ENCODE measurements at regions not wholly inside any gene's neighbourhood (a gene's known extent, or its start where the extent isn't known, plus 50 kb on each side); places are given as distances from the start of the nearest gene placed in this dataset.

- no peaks in the 10 kb centered on the region for H3K79me2 ChIP-seq (ENCODE audit: low read length)
- no peak overlapping the region for H3K9ac ChIP-seq (ENCODE audit: low read length)
- H3K4me2 ChIP-seq (ENCODE audit: low read depth, low read length, poor library complexity, severe bottlenecking), result no peak overlapping the region
- no peak overlapping the region for H3K27ac ChIP-seq (ENCODE audit: low read length)
- no peaks in the 10 kb centered on the region for H3K9me2 ChIP-seq (replicated peaks; ENCODE audit: insufficient read depth, low read length)
- no peaks in the 10 kb centered on the region for H3K36me3 ChIP-seq (ENCODE audit: insufficient read depth, low read length)
- no peak overlapping the region for H3K4me3 ChIP-seq (ENCODE audit: low read length)
- no peak for DNase-seq
- H2AFZ ChIP-seq (ENCODE audit: low read length), result no peak overlapping the region
- H4K20me1 ChIP-seq (ENCODE audit: insufficient read depth, low read depth, low read length), result no peaks in the 10 kb centered on the region
- no peaks in the 10 kb centered on the region for H3K4me1 ChIP-seq (ENCODE audit: low read length)
- peaks cover 12% of the 10 kb centered on the region; the same call in 1 of the 2 replicates for H3K9me3 ChIP-seq (ENCODE audit: low read length)
- no peaks in the 10 kb centered on the region for H3K27me3 ChIP-seq (ENCODE audit: low read length)
Measured at GRCh38 chr15:95085056-95085455, 853.7 kb downstream of the MCTP2 start.

GRCh38 chr15:95086531-95087252 is 855.3 kb downstream of the MCTP2 start:
- H3K9ac ChIP-seq (ENCODE audit: low read length), result no peak overlapping the region
- no peak overlapping the region for H3K4me2 ChIP-seq (ENCODE audit: low read depth, low read length, poor library complexity, severe bottlenecking)
- no peaks in the 10 kb centered on the region for H3K79me2 ChIP-seq (ENCODE audit: low read length)
- H3K4me1 ChIP-seq (ENCODE audit: low read length), result no peaks in the 10 kb centered on the region
- no peak overlapping the region for H2AFZ ChIP-seq (ENCODE audit: low read length)
- H3K9me3 ChIP-seq (ENCODE audit: low read length), result peaks cover 17% of the 10 kb centered on the region
- H3K4me3 ChIP-seq (ENCODE audit: low read length), result no peak overlapping the region
- H3K27me3 ChIP-seq (ENCODE audit: low read length), result no peaks in the 10 kb centered on the region
- no peak overlapping the region for H3K27ac ChIP-seq (ENCODE audit: low read length)
- H3K36me3 ChIP-seq (ENCODE audit: insufficient read depth, low read length), result no peaks in the 10 kb centered on the region
- no peak for DNase-seq
- no peaks in the 10 kb centered on the region for H3K9me2 ChIP-seq (replicated peaks; ENCODE audit: insufficient read depth, low read length)
- no peaks in the 10 kb centered on the region for H4K20me1 ChIP-seq (ENCODE audit: insufficient read depth, low read depth, low read length)

- Histone ChIP-seq H4K20me1 (ENCODE audit: insufficient read depth, low read depth, low read length) (no peaks in the 10 kb centered on the region), H3K9me3 (ENCODE audit: low read length) (peaks cover 18% of the 10 kb centered on the region), H3K36me3 (ENCODE audit: insufficient read depth, low read length) (no peaks in the 10 kb centered on the region), H3K27ac (ENCODE audit: low read length) (no peak overlapping the region), H2AFZ (ENCODE audit: low read length) (no peak overlapping the region), H3K27me3 (ENCODE audit: low read length) (no peaks in the 10 kb centered on the region), H3K4me3 (ENCODE audit: low read length) (no peak overlapping the region), H3K4me1 (ENCODE audit: low read length) (no peaks in the 10 kb centered on the region), H3K79me2 (ENCODE audit: low read length) (no peaks in the 10 kb centered on the region), H3K9ac (ENCODE audit: low read length) (no peak overlapping the region), H3K4me2 (ENCODE audit: low read depth, low read length, poor library complexity, severe bottlenecking) (no peak overlapping the region), H3K9me2 (replicated peaks; ENCODE audit: insufficient read depth, low read length) (no peaks in the 10 kb centered on the region)
- DNase-seq, result no peak
Measured at GRCh38 chr15:95087253-95087609, 855.9 kb downstream of the MCTP2 start.

- Histone ChIP-seq H3K9me2 (replicated peaks; ENCODE audit: insufficient read depth, low read length) (no peaks in the 10 kb centered on the region; the same call in 1 of the 2 replicates), H3K4me2 (ENCODE audit: low read depth, low read length, poor library complexity, severe bottlenecking) (no peak overlapping the region), H3K9me3 (ENCODE audit: low read length) (peaks cover 26% of the 10 kb centered on the region), H3K79me2 (ENCODE audit: low read length) (no peaks in the 10 kb centered on the region), H3K27ac (ENCODE audit: low read length) (no peak overlapping the region), H4K20me1 (ENCODE audit: insufficient read depth, low read depth, low read length) (no peaks in the 10 kb centered on the region), H3K27me3 (ENCODE audit: low read length) (no peaks in the 10 kb centered on the region), H3K4me1 (ENCODE audit: low read length) (no peaks in the 10 kb centered on the region), H3K4me3 (ENCODE audit: low read length) (no peak overlapping the region), H2AFZ (ENCODE audit: low read length) (no peak overlapping the region), H3K9ac (ENCODE audit: low read length) (no peak overlapping the region), H3K36me3 (ENCODE audit: insufficient read depth, low read length) (no peaks in the 10 kb centered on the region)
- no peak for DNase-seq
Measured at GRCh38 chr15:95091444-95091843, 860.1 kb downstream of the MCTP2 start.

- no peak overlapping the region for H2AFZ ChIP-seq (ENCODE audit: low read length)
- H3K36me3 ChIP-seq (ENCODE audit: insufficient read depth, low read length), result no peaks in the 10 kb centered on the region
- no peak overlapping the region for H3K9ac ChIP-seq (ENCODE audit: low read length)
- H3K9me2 ChIP-seq (replicated peaks; ENCODE audit: insufficient read depth, low read length), result no peaks in the 10 kb centered on the region; the same call in 1 of the 2 replicates
- peaks cover 30% of the 10 kb centered on the region for H3K9me3 ChIP-seq (ENCODE audit: low read length)
- no peak overlapping the region for H3K4me2 ChIP-seq (ENCODE audit: low read depth, low read length, poor library complexity, severe bottlenecking)
- no peak for DNase-seq
- H3K4me3 ChIP-seq (ENCODE audit: low read length), result no peak overlapping the region
- no peak overlapping the region for H3K27ac ChIP-seq (ENCODE audit: low read length)
- H3K79me2 ChIP-seq (ENCODE audit: low read length), result no peaks in the 10 kb centered on the region
- no peaks in the 10 kb centered on the region for H3K4me1 ChIP-seq (ENCODE audit: low read length)
- H4K20me1 ChIP-seq (ENCODE audit: insufficient read depth, low read depth, low read length), result no peaks in the 10 kb centered on the region
- no peaks in the 10 kb centered on the region for H3K27me3 ChIP-seq (ENCODE audit: low read length)
Measured at GRCh38 chr15:95095250-95095649, 863.9 kb downstream of the MCTP2 start.

GRCh38 chr15:95096651-95097050 is 865.3 kb downstream of the MCTP2 start:
- Histone ChIP-seq H3K36me3 (ENCODE audit: insufficient read depth, low read length) (no peaks in the 10 kb centered on the region), H3K9me2 (replicated peaks; ENCODE audit: insufficient read depth, low read length) (no peaks in the 10 kb centered on the region; the same call in 1 of the 2 replicates), H2AFZ (ENCODE audit: low read length) (no peak overlapping the region), H3K27ac (ENCODE audit: low read length) (no peak overlapping the region), H3K4me2 (ENCODE audit: low read depth, low read length, poor library complexity, severe bottlenecking) (no peak overlapping the region), H3K4me3 (ENCODE audit: low read length) (no peak overlapping the region), H3K4me1 (ENCODE audit: low read length) (no peaks in the 10 kb centered on the region), H3K79me2 (ENCODE audit: low read length) (no peaks in the 10 kb centered on the region), H3K27me3 (ENCODE audit: low read length) (no peaks in the 10 kb centered on the region), H3K9me3 (ENCODE audit: low read length) (peaks cover 19% of the 10 kb centered on the region), H3K9ac (ENCODE audit: low read length) (no peak overlapping the region), H4K20me1 (ENCODE audit: insufficient read depth, low read depth, low read length) (no peaks in the 10 kb centered on the region)
- DNase-seq, result no peak

GRCh38 chr15:95097361-95097760 is 866.0 kb downstream of the MCTP2 start:
- H3K9me2 ChIP-seq (replicated peaks; ENCODE audit: insufficient read depth, low read length), result no peaks in the 10 kb centered on the region; the same call in 1 of the 2 replicates
- H3K4me1 ChIP-seq (ENCODE audit: low read length), result no peaks in the 10 kb centered on the region
- no peak overlapping the region for H3K4me3 ChIP-seq (ENCODE audit: low read length)
- H3K4me2 ChIP-seq (ENCODE audit: low read depth, low read length, poor library complexity, severe bottlenecking), result no peak overlapping the region
- H4K20me1 ChIP-seq (ENCODE audit: insufficient read depth, low read depth, low read length), result no peaks in the 10 kb centered on the region
- H3K9ac ChIP-seq (ENCODE audit: low read length), result no peak overlapping the region
- peaks cover 18% of the 10 kb centered on the region; the same call in 1 of the 2 replicates for H3K9me3 ChIP-seq (ENCODE audit: low read length)
- no peak overlapping the region for H3K27ac ChIP-seq (ENCODE audit: low read length)
- no peak for DNase-seq
- no peak overlapping the region for H2AFZ ChIP-seq (ENCODE audit: low read length)
- H3K27me3 ChIP-seq (ENCODE audit: low read length), result no peaks in the 10 kb centered on the region
- H3K36me3 ChIP-seq (ENCODE audit: insufficient read depth, low read length), result no peaks in the 10 kb centered on the region
- H3K79me2 ChIP-seq (ENCODE audit: low read length), result no peaks in the 10 kb centered on the region

- H3K9me3 ChIP-seq (ENCODE audit: low read length), result peaks cover 5% of the 10 kb centered on the region; the same call in 1 of the 2 replicates
- no peaks in the 10 kb centered on the region for H3K79me2 ChIP-seq (ENCODE audit: low read length)
- no peaks in the 10 kb centered on the region for H4K20me1 ChIP-seq (ENCODE audit: insufficient read depth, low read depth, low read length)
- no peaks in the 10 kb centered on the region for H3K27me3 ChIP-seq (ENCODE audit: low read length)
- no peaks in the 10 kb centered on the region for H3K36me3 ChIP-seq (ENCODE audit: insufficient read depth, low read length)
- no peak overlapping the region for H3K9ac ChIP-seq (ENCODE audit: low read length)
- no peak overlapping the region for H3K27ac ChIP-seq (ENCODE audit: low read length)
- no peak for DNase-seq
- no peak overlapping the region for H3K4me2 ChIP-seq (ENCODE audit: low read depth, low read length, poor library complexity, severe bottlenecking)
- no peaks in the 10 kb centered on the region for H3K4me1 ChIP-seq (ENCODE audit: low read length)
- no peak overlapping the region for H3K4me3 ChIP-seq (ENCODE audit: low read length)
- H3K9me2 ChIP-seq (replicated peaks; ENCODE audit: insufficient read depth, low read length), result no peaks in the 10 kb centered on the region
- no peak overlapping the region for H2AFZ ChIP-seq (ENCODE audit: low read length)
Measured at GRCh38 chr15:95105229-95105628, 873.9 kb downstream of the MCTP2 start.

All from Karpas-422 (cell line).